HG03103 (cell line): ENCODE measurements at regions not wholly inside any gene's neighbourhood (a gene's known extent, or its start where the extent isn't known, plus 50 kb on each side); places are given as distances from the start of the nearest gene placed in this dataset.
"Not testable (repeated sequence)": the region's sequence is repeated elsewhere in the genome, so short reads cannot be mapped to it uniquely, and the experiment has no call there.

Experiments
- ATAC-seq: cut with Tn5 transposase; IDR thresholded peaks from one replicate; pipeline ENCODE4 v1.9.1; 2021; ENCODE audit warnings: low read depth; ENCODE audit not compliant: unreplicated experiment

DNA sequence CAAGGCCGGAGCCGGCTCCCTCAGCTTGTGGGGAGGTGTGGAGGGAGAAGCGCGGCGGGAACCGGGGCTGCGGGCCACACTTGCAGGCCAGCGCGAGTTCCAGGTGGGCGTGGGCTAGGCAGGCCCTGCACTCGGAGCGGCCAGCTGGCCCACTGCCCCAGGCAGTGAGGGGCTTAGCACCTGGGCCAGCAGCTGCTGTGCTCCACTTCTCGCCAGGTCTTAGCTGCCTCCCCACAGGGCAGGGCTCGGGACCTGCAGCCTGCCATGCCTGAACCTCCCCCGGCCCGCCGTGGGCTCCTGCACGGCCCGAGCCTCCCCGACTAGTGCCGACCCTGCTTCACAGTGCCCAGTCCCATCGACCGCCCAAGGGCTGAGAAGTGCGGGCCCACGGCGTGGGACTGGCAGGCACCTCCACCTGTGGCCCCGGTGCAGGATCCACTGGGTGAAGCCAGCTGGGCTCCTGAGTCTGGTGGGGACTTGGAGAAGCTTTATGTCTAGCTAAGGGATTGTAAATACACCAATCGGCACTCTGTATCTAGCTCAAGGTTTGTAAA lies 131.8 kb downstream of the KDR start:
- not testable (repeated sequence) for ATAC-seq

DNA sequence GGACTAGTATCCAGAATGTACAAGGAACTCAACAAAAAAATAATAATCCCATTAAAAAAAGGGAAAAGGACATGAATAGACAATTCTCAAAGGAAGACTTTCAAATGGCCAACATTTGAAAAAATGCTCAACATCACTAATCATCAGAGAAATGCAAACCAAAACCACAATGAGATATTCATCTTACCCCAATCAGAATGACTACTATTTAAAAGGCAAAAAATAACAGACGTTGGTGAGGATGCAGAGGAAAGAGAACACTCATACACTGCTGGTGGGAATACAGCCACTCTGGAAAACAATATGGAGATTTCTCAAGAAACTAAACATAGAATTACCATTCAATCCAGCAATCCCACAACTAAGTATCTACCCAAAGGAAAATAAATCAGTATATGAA lies 133.1 kb downstream of the KDR start:
- ATAC-seq = no peak

DNA sequence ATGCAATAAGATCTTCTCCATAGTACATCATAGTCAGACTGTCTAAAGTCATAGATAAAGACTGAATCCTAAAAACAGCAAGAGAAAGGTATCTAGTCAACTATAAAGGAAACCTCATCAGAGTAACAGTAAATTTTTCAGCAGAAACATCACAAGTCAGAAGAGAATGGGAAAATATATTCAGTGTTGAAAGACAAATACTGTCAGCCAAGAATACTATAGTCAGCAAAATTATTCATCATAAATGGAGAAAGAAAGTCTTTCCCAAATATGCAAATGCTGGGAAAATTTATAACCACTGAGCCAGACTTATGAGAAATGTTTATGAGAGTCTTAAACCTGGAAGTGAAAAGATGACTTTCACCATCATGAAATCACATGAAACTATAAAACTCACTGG lies 136.7 kb downstream of the KDR start:
- ATAC-seq = no peak

- ATAC-seq = no peak
Measured at GRCh38 chr4:54986095-54986846, 139.1 kb downstream of the KDR start.

DNA sequence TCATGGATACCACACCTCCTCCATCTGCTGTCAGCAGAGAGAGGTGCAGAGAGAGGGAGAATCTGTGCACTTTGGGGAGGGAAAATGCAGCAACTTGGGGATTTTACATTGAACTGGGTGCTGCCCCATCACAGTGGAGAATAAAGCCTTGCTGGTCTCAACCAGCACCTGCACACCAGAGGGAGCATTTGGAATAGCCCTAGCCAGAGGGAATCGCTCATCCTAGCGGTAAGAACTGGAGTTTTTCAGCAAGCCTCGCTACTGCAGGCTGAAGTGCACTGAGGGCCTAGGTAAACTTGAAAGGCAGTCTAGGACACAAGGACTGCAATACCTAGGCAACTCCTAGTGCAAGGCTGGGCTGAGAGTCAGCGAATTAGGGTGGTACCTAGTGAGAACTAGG lies 148.7 kb downstream of the KDR start:
- ATAC-seq = no peak

DNA sequence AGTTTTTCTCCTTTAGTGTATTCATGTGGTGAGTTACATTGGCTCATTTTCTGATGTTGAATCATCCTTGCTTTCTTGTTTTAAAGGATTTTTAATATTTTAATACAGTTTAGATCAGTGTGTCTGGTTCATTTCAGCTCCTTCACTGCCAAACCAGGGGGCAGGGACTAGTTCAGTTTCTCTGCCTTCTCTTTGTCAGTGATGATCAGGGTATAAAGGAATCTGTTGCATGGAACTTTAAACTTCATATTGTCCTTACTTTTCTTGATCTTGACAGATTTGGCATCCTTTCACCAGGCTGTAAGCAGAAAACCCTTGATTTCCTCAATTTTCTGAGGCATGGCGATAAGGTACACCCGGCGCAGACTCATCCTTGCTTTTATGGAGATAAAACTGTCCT lies 149.4 kb downstream of the KDR start:
- ATAC-seq = no peak

GRCh38 chr4:54973784-54974183 lies 151.6 kb downstream of the KDR start:
- ATAC-seq = no peak

GRCh38 chr4:54971474-54971950 lies 153.9 kb downstream of the KDR start:
- no peak for ATAC-seq

DNA sequence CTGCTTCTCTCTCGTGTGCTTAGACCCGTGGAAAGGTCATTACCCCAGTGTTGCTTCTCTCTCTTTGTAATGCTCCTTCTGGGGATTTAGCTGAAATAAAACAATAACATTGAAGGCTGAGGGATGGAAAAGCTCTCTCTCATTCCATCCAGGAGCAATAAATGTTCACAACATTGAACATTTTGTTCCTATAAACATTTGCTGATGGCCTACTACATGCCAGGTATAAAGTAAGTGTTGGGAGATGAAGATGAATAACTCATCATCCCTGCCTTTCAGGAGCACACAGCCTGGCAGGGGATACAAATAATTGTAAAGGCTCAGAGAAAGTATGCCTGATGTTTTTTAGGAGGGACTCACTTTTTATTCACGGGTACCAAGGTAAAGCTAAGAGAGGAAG lies 158.1 kb downstream of the KDR start:
- no peak for ATAC-seq

DNA sequence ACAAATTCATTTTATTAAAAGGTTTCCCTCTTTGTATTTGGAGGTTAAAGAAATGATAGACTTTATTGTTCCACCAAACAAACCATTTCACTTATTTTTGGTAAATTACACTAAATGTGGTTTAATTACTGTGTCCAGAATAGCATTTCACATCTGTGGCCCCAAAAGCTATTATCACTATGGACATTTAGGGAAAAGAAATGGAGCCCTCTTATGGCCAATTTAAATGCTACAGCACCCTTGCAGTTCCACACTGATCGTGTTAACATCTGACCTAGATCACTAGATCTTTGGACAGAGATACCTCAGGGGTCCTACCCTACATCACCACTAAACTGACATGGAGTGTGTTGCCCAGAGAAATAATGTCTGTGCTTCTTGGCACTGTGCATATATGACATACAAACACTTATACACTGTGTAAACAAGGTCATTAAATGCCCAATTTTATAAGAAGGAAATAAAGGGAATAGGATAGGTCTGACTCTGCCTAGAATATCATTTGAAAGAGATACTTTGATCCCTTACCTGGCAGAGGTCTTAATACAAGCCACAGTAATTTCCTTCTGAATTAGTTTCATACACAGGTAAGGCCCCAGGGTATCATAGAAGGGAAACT lies 163.9 kb downstream of the KDR start:
- peak; percentile 70 for ATAC-seq

DNA sequence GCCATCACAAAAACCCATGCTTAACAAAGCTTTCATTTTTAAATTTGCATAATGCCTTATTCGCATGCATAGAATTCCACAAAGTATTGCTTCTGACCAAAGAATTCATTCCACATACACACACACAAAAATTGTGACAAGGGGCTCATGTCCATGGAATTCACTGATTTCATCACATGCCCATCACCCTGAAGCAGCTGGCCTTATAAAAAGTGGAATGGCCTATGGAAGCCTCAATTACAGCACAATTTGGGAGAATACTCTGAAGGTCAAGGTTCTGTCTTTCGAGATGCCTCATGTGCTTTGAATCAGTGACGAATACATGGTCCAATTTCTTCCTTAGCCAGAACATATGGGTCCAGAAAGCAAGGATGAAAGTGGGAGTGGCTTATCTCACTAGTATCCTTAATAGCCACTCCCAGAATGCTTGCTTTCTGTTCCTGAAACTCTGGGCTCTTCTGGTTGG lies 165.7 kb downstream of the KDR start:
- ATAC-seq = no peak

DNA sequence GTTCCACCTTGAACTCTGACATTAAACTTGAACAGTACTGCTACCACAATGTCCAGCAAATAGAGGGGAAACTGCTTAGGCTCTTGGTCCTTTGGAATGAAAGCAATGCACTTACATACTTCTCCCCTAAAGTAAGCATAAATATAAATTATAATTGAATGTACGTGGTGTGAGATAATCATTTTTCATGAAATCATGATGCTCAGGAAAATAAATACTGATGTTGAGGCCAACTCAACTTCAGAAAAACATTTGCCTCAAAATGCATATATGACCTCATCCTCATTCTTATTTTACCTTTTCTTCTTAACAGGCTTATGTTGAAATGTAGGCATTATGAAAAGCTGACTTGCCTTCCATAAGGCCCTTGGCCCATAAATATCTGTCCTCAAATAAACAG lies 166.3 kb downstream of the KDR start:
- no peak for ATAC-seq

DNA sequence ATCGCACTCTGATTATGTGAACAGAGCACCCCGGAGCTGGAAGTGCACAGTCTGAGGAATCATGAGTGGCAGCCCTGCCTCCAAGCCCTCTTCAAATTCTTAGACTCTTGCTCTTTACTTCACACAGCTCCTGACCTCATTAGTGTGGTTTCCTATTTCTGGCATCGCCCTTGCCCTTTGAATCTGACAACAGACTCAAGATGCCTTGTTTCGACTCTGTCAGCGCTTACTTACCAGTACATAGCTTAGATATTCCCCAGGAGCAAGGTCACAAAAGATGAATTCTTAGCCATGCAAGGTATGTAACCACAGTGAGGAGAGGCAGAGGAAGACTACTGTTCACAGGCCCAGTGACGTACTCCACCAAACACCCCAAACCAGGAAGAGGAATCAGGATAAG lies 167.2 kb downstream of the KDR start:
- no peak for ATAC-seq

DNA sequence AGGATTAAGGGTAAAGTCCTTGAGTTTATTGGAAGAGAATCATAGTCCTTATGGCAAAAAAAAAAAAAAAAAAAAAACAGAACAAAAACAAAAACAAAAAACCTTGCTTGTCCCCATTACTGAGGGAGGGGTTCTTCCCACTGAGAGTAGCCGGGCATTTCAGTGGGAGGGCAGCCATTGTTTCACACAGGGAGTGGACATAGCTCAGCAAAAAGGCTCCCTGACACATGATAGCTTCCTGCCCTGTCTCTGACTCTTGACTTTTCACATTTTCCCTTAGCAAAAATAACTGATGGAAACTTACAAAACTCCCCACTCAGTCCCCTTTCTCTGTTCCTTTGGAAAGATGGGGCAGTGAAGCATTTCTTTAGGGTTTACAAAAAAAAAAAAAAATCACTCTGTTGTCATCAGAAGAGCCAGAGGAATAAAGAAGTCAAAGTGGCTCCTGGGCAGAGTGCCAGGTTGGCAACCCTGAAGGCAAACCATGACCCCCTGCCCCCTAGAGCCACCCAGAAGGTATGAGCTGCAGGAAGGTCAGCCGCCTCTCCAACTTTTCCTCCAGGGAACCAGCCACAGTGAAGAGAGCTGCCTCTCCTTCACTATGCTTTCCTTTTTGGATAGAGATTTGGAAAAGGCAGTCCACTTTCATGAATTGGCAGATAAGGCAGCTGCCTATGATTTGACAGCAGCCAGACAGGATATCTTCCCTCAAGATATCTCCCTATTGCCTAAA lies 170.6 kb downstream of the KDR start:
- ATAC-seq = no peak

DNA sequence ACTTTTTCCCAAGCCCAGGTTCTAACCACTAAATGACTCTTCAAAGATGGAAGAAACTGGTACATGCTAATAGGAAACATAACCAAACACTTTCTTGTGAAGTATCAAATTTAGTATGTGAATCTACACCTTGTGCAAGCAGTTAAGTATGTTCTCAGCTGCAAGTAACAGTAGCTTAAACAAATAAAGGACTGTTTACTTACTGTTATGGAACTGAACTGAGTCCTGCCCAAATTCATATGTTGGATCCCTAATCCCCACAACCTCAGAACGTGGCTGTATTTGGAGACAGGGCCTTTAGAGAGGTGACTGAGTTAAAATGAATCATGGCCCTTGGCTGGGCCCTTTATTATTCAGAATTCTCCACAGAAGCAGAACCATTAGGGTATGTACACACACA lies 178.7 kb downstream of the KDR start:
- ATAC-seq = no peak

DNA sequence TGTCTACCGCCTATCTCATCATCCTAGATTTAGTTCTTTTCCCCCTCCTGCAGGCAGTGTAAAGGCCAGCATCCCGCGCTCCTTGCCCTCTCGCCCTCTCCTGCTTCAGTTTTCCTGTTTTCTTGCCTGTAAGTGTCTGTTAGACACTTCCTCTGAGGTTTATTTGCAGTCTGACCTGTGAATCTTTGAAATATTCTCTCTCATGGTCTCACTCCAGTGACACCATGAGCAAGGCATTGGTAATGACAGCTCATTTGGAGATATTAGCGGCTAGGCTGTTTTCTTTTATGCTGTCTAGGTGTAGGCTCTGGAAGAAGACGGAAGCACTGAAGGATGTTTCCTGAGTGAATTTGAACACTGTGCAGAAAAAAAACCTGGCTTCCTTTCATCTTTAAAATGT lies 179.6 kb downstream of the KDR start:
- no peak for ATAC-seq

- no peak for ATAC-seq
Measured at GRCh38 chr4:54942721-54943120, 182.7 kb downstream of the KDR start.

DNA sequence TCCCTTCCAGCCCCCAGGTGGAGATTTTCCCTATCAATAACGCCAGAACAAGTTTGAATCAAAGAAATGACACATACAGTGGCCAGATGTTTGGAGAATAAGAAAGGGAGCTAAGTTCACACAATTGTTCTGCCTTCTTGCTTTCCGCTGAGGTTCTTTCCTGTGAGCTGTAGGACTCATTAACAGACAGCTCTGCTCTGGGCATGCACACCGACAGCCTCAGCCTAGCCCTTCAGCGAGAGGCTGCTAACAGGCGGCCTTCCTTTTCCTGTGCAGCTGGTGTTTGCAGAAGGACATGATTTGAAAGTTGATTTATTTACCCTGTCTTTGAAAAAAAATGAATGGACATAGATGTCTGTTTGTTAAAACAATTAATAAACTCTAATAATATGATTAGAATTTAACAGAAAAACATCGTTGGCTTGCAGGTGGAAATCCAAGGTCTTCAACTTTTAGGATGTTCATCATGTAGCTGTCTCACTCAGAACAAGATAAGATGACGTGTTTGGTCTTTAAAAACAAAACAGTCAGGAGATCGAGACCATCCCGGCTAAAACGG lies 183.3 kb downstream of the KDR start:
- ATAC-seq = peak; percentile 80

DNA sequence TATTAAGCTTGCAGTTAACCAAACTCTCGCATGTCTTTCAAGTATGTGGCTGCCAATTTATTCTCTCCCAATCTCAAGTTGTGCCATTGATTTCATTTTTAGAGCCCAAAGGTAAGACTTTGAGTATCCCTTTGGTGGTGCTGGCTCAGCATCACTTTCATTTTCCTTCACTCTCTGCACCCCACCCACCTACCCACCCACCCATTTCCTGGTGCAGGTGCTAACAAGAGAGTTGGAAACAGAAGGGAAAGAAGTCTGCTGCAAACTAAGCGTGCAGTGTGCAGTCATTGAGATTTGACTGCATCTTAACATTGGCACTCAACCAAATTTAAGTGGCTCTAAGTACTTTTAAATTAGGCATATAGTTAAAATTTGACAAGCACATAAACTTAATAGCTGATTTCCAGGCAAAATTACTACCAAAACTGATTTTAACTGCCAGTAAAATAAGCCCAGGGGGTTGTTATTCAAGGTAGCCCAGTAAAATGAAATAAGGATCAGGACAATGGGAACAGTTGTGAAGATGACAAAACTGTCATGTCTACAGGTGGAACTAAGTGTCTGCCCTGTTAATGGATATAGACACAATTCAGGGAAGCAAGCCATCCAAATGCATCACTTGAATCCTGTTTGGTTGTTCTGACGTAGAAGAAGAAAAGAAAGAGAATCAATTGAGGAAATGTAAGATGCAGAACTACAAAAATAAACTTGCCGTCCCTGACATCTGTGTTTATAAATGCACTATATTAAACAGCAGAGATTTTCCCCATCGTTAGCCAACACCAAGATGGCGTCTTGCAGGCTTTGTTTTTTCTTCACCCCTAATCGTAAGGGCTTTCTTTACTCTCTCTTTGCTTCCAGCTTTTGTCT lies 184.2 kb downstream of the KDR start:
- no peak for ATAC-seq

DNA sequence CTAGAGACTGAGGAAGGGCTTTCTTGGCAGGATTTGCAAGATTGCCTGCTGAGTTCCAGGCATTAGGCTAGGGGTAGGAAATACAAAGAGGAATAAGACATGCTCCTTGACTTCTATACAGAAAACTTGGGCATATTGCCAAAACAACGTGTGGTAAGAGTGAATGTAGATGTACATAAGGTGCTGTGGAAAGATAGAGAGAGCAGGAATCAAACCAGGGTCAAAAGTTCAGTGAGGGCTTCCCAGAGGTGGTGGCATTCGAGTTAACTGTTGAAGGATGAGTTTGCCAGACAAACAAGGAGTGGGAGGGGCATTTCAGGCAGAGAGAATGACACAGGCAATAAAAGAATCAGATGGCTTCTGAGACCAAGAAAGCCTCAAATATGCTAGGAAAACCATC lies 187.9 kb downstream of the KDR start:
- ATAC-seq = no peak
